Astrocyte (in vitro differentiated cells and primary cell): ENCODE measurements at regions not wholly inside any gene's neighbourhood (a gene's known extent, or its start where the extent isn't known, plus 50 kb on each side); places are given as distances from the start of the nearest gene placed in this dataset.

Experiments
- DNase-seq: peaks from one replicate; pipeline ENCODE4 v3.0.0-alpha.2; 2010; ENCODE audit warnings: low read depth
- FAIRE-seq: peaks from 2 replicates; lab custom pipeline; 2011; peaks lifted over from hg19 to GRCh38; lab: Jason Lieb, UNC
- H2AFZ ChIP-seq: 2 replicates; pipeline ENCODE4 v1.6.0; 2012; ENCODE audit warnings: low read depth, low read length, inconsistent platforms
- H3K27ac ChIP-seq: 2 replicates; pipeline ENCODE4 v1.5.1; 2011; ENCODE audit warnings: low read depth, low read length, inconsistent platforms
- H3K27me3 ChIP-seq: 2 replicates; pipeline ENCODE4 v1.6.0; 2011; ENCODE audit warnings: low read length, inconsistent platforms; ENCODE audit not compliant: insufficient read depth
- H3K36me3 ChIP-seq: 2 replicates; pipeline ENCODE4 v1.5.1; 2011; ENCODE audit warnings: low read length, inconsistent platforms; ENCODE audit not compliant: insufficient read depth
- H3K4me1 ChIP-seq: 2 replicates; pipeline ENCODE4 v1.5.1; 2011; ENCODE audit warnings: low read length, inconsistent platforms; ENCODE audit not compliant: insufficient read depth
- H3K4me2 ChIP-seq: 2 replicates; pipeline ENCODE4 v1.6.0; 2012; ENCODE audit warnings: low read length, inconsistent platforms
- H3K4me3 ChIP-seq: 2 replicates; pipeline ENCODE4 v1.5.1; 2011; ENCODE audit warnings: low read depth, mild to moderate bottlenecking, low read length, inconsistent platforms; ENCODE audit not compliant: insufficient read depth
- H3K79me2 ChIP-seq: 2 replicates; pipeline ENCODE4 v1.6.0; 2012; ENCODE audit warnings: mild to moderate bottlenecking, low read length, inconsistent platforms; ENCODE audit not compliant: insufficient read depth
- H3K9ac ChIP-seq: 2 replicates; pipeline ENCODE4 v1.6.0; 2012; ENCODE audit warnings: mild to moderate bottlenecking, low read length, inconsistent platforms
- H3K9me3 ChIP-seq: 2 replicates; pipeline ENCODE4 v1.5.1; 2012; ENCODE audit warnings: low read depth, mild to moderate bottlenecking, low read length, inconsistent platforms; ENCODE audit not compliant: insufficient read depth
- H4K20me1 ChIP-seq: 2 replicates; pipeline ENCODE4 v1.6.0; 2012; ENCODE audit warnings: low read length, inconsistent platforms; ENCODE audit not compliant: insufficient read depth
- H3K27ac Mint-ChIP-seq: one replicate; pipeline ENCODE4 v1.8.0; 2021; ENCODE audit warnings: mild to moderate bottlenecking, mixed read lengths; ENCODE audit not compliant: unreplicated experiment
- H3K27me3 Mint-ChIP-seq: one replicate; pipeline ENCODE4 v1.8.0; 2021; ENCODE audit warnings: low read depth, mixed read lengths; ENCODE audit not compliant: unreplicated experiment
- H3K36me3 Mint-ChIP-seq: one replicate; pipeline ENCODE4 v1.8.0; 2021; ENCODE audit warnings: low read depth, mixed read lengths; ENCODE audit not compliant: unreplicated experiment
- H3K4me1 Mint-ChIP-seq: one replicate; pipeline ENCODE4 v1.8.0; 2021; ENCODE audit warnings: low read depth, mixed read lengths; ENCODE audit not compliant: unreplicated experiment
- H3K4me3 Mint-ChIP-seq: one replicate; pipeline ENCODE4 v1.8.0; 2021; ENCODE audit warnings: mild to moderate bottlenecking, moderate library complexity, mixed read lengths; ENCODE audit not compliant: unreplicated experiment
- H3K9me3 Mint-ChIP-seq: one replicate; pipeline ENCODE4 v1.8.0; 2021; ENCODE audit warnings: mild to moderate bottlenecking, mixed read lengths; ENCODE audit not compliant: unreplicated experiment
- EZH2 ChIP-seq: IDR thresholded peaks from 2 replicates; pipeline ENCODE4 v1.6.1; 2012; ENCODE audit warnings: mild to moderate bottlenecking, low read length, inconsistent platforms; ENCODE audit not compliant: insufficient read depth
- TF ChIP-seq, protein P1 (sequence below): IDR thresholded peaks from 2 replicates; pipeline ENCODE4 v1.5.1; 2011; ENCODE audit warnings: low read depth, mild to moderate bottlenecking, inconsistent platforms, low read length, moderate library complexity; ENCODE audit not compliant: insufficient read depth

GRCh38 chr17:72345088-72345487 is 224.3 kb downstream of the SOX9 start:
- Histone ChIP-seq H3K79me2 (no peaks in the 10 kb centered on the region), H3K36me3 (no peaks in the 10 kb centered on the region), H3K9me3 (no peaks in the 10 kb centered on the region), H3K4me1 (peaks cover 35% of the 10 kb centered on the region), H3K4me2 (no peak overlapping the region), H3K9ac (no peak overlapping the region), H2AFZ (no peak overlapping the region), H4K20me1 (no peaks in the 10 kb centered on the region), H3K27ac (no peak overlapping the region), H3K27me3 (no peaks in the 10 kb centered on the region), H3K4me3 (no peak overlapping the region)
- Mint-ChIP-seq H3K27ac (peak overlapping the region; percentile 21), H3K4me1 (peaks cover 24% of the 10 kb centered on the region), H3K36me3 (peaks cover 5% of the 10 kb centered on the region), H3K9me3 (peaks cover 2% of the 10 kb centered on the region), H3K27me3 (no peaks in the 10 kb centered on the region), H3K4me3 (no peak overlapping the region)
- DNase-seq, result no peak
- FAIRE-seq, result no peak
- TF ChIP-seq EZH2, result no peak
- TF ChIP-seq, protein P1, sequence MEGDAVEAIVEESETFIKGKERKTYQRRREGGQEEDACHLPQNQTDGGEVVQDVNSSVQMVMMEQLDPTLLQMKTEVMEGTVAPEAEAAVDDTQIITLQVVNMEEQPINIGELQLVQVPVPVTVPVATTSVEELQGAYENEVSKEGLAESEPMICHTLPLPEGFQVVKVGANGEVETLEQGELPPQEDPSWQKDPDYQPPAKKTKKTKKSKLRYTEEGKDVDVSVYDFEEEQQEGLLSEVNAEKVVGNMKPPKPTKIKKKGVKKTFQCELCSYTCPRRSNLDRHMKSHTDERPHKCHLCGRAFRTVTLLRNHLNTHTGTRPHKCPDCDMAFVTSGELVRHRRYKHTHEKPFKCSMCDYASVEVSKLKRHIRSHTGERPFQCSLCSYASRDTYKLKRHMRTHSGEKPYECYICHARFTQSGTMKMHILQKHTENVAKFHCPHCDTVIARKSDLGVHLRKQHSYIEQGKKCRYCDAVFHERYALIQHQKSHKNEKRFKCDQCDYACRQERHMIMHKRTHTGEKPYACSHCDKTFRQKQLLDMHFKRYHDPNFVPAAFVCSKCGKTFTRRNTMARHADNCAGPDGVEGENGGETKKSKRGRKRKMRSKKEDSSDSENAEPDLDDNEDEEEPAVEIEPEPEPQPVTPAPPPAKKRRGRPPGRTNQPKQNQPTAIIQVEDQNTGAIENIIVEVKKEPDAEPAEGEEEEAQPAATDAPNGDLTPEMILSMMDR, result no peak

DNA sequence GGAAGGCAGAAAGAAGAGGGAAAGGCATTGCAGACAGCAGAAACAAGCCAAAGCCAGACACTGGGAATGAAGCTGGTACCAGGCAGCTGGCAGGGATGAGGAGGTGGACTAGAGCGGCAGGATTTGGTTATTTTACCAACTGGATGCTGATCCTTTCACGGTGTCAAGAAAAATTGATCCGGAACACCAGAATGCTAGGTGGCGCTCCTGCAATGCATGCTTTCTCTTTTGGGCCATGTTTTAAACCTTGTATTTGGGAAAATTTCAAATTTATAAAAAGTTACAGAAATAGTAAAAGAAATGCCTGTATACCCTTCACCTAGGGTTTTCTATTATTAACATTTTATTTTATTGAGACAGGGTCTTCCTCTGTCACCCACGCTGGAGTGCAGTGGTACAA is 224.7 kb downstream of the SOX9 start:
- H4K20me1 ChIP-seq, result no peaks in the 10 kb centered on the region
- H3K9me3 ChIP-seq, result no peaks in the 10 kb centered on the region
- H3K4me1 ChIP-seq, result peaks cover 30% of the 10 kb centered on the region
- Mint-ChIP-seq H3K27me3 (peaks cover 3% of the 10 kb centered on the region), H3K4me3 (no peak overlapping the region), H3K9me3 (peaks cover 2% of the 10 kb centered on the region), H3K4me1 (peaks cover 20% of the 10 kb centered on the region), H3K27ac (no peak overlapping the region), H3K36me3 (peaks cover 5% of the 10 kb centered on the region)
- no peaks in the 10 kb centered on the region for H3K79me2 ChIP-seq
- TF ChIP-seq EZH2, result no peak
- TF ChIP-seq, protein P1, result no peak
- H3K27me3 ChIP-seq, result no peaks in the 10 kb centered on the region
- H2AFZ ChIP-seq, result no peak overlapping the region
- FAIRE-seq (no peak), DNase-seq (no peak)
- no peaks in the 10 kb centered on the region for H3K36me3 ChIP-seq
- no peak overlapping the region for H3K4me2 ChIP-seq
- H3K4me3 ChIP-seq, result no peak overlapping the region
- no peak overlapping the region for H3K9ac ChIP-seq
- no peak overlapping the region for H3K27ac ChIP-seq

GRCh38 chr17:72346306-72346705 is 225.5 kb downstream of the SOX9 start:
- Histone ChIP-seq H3K27me3 (no peaks in the 10 kb centered on the region), H3K36me3 (no peaks in the 10 kb centered on the region), H3K4me3 (no peak overlapping the region), H3K4me2 (no peak overlapping the region), H3K9ac (no peak overlapping the region), H4K20me1 (no peaks in the 10 kb centered on the region), H3K4me1 (peaks cover 30% of the 10 kb centered on the region), H3K9me3 (no peaks in the 10 kb centered on the region), H2AFZ (no peak overlapping the region), H3K79me2 (no peaks in the 10 kb centered on the region), H3K27ac (no peak overlapping the region)
- Mint-ChIP-seq H3K9me3 (peaks cover 2% of the 10 kb centered on the region), H3K4me3 (no peak overlapping the region), H3K4me1 (peaks cover 15% of the 10 kb centered on the region), H3K36me3 (peaks cover 5% of the 10 kb centered on the region), H3K27ac (no peak overlapping the region), H3K27me3 (peaks cover 3% of the 10 kb centered on the region)
- DNase-seq (no peak), FAIRE-seq (no peak)
- TF ChIP-seq, protein P1, result no peak
- no peak for TF ChIP-seq EZH2
